ENCODE measurements at regions not wholly inside any gene's neighbourhood (a gene's known extent, or its start where the extent isn't known, plus 50 kb on each side); places are given as distances from the start of the nearest gene placed in this dataset.

- DNase-seq: no peak
Measured at GRCh38 chr5:167892352-167893115, 398.9 kb upstream of the WWC1 start.

GRCh38 chr5:167893271-167893670, 398.2 kb upstream of the WWC1 start:
- no peak for DNase-seq

- no peak for DNase-seq
Measured at GRCh38 chr5:167894631-167895472, 396.6 kb upstream of the WWC1 start.

GRCh38 chr5:167895899-167896659, 395.4 kb upstream of the WWC1 start:
- DNase-seq: no peak

GRCh38 chr5:167896814-167897213, 394.6 kb upstream of the WWC1 start:
- no peak for DNase-seq

GRCh38 chr5:167897371-167897770, 394.1 kb upstream of the WWC1 start:
- no peak for DNase-seq

GRCh38 chr5:167898361-167899042, 392.9 kb upstream of the WWC1 start:
- DNase-seq: no peak

- DNase-seq: no peak
Measured at GRCh38 chr5:167899490-167900070, 391.9 kb upstream of the WWC1 start.

GRCh38 chr5:167900340-167900935, 391.0 kb upstream of the WWC1 start:
- DNase-seq: no peak

- DNase-seq: no peak
Measured at GRCh38 chr5:167902298-167902697, 389.1 kb upstream of the WWC1 start.

- no peak for DNase-seq
Measured at GRCh38 chr5:167903243-167903642, 388.2 kb upstream of the WWC1 start.

- DNase-seq: no peak
Measured at GRCh38 chr5:167903659-167904058, 387.8 kb upstream of the WWC1 start.

- DNase-seq: no peak
Measured at GRCh38 chr5:167905919-167906853, 385.3 kb upstream of the WWC1 start.

- DNase-seq: no peak
Measured at GRCh38 chr5:167908606-167909005, 382.8 kb upstream of the WWC1 start.

GRCh38 chr5:167912941-167913665, 378.3 kb upstream of the WWC1 start:
- DNase-seq: no peak

GRCh38 chr5:167915237-167915636, 376.2 kb upstream of the WWC1 start:
- DNase-seq: no peak

GRCh38 chr5:167916261-167916691, 375.2 kb upstream of the WWC1 start:
- no peak for DNase-seq

- no peak for DNase-seq
Measured at GRCh38 chr5:167916706-167917105, 374.7 kb upstream of the WWC1 start.

- no peak for DNase-seq
Measured at GRCh38 chr5:167918184-167918812, 373.1 kb upstream of the WWC1 start.

Measured in left hindlimb (tissue), 1 donor.